ENCODE measurements at regions not wholly inside any gene's neighbourhood (a gene's known extent, or its start where the extent isn't known, plus 50 kb on each side); places are given as distances from the start of the nearest gene placed in this dataset.
"Not testable (repeated sequence)": the region's sequence is repeated elsewhere in the genome, so short reads cannot be mapped to it uniquely, and the experiment has no call there.

DNA sequence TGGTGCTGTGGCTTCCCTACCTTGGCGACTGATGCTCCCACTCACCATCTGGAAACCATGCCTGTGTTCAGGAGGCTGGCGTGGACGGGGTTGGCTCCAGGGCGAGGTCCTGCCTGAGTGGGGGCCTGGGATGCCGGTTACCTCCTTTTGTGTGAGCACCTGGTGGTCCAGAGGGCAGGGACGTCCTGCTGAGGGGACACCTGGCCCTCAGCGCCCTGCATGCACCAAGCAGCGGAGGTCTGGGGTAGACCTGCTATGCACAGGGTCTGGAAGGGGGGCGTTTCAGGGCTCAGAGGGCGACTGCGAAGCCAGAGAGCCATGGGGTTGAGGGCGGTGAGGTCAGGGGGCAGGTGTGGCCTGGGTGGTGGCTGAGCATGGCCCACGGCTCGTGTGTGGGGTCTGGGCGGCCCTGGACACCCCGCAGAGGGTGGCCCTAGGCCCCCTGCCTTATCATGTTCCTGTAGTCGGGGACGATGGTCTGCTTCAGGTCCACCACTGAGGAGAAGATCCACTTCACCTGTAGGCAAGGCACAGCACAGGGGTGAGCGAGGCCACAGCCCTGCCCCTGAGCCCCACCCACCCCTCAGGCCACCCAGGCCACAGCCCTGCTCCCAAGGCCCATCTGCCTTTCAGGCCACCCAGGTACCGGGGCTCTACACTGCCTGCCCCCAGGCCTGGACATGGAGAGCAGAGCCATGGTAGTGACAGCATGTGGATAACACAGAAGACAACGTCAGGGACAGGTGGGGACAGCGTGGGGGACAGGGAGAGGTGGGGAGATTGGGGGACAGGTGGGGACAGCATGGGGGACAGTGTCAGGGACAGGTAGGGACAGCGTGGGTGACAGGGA, 95.3 kb downstream of the TMEM121 start:
- DNase-seq: not testable (repeated sequence)

DNA sequence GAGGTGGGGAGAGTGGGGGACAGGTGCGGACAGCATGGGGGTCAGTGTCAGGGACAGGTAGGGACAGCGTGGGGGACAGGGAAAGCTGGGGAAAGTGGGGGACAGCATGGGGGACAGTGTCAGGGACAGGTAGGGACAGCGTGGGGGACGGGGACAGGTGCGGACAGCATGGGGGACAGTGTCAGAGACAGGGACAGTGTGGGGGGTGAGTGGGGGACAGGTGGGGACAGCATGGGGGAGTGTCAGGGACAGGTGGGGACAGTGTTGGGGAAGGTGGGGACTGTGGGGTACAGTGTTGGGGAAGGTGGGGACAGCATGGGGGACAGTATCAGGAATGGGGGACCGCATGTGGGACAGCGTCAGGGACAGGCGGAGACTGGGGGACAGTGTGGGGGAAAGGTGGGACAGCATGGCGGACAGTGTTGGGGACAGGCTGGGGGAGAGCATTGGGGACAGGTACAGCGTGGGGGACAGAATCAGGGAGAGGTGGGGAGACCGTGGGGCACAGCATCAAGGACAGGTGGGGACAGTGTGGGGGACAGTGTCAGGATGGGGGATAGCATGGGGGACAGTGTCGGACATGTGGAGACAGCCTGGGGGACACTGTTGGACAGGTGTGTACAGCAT, 96.1 kb downstream of the TMEM121 start:
- no peak for DNase-seq

DNA sequence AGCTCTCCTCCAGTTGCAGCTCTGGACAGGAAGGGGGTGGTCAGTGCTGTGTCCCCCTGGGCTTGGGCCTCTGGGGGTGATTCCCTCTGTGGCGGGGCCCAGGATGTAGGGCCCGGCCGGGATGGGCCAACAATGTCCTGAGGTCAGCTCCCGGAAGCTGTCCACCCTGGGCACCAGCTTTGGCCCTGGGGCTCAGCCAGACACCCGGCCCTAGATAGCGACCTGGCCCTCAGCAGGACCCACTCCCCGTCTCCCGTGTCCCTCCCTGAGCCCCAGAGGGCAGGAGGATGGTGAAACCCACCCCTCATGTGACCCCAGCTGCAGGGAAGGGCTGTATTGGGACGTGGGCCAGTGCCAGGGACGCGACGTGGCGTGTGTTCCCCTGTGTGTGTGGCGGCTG, 96.8 kb downstream of the TMEM121 start:
- DNase-seq: not testable (repeated sequence)

DNA sequence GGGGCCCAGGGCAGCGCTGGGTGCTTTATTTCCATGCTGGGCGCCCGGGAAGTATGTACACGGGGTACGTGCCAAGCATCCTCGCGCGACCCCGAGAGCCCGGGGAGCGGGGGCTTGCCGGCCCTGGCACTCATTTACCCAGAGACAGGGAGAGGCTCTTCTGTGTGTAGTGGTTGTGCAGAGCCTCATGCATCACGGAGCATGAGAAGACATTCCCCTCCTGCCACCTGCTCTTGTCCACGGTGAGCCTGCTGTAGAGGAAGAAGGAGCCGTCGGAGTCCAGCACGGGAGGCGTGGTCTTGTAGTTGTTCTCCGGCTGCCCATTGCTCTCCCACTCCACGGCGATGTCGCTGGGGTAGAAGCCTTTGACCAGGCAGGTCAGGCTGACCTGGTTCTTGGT, 98.0 kb downstream of the TMEM121 start:
- DNase-seq: not testable (repeated sequence)

DNA sequence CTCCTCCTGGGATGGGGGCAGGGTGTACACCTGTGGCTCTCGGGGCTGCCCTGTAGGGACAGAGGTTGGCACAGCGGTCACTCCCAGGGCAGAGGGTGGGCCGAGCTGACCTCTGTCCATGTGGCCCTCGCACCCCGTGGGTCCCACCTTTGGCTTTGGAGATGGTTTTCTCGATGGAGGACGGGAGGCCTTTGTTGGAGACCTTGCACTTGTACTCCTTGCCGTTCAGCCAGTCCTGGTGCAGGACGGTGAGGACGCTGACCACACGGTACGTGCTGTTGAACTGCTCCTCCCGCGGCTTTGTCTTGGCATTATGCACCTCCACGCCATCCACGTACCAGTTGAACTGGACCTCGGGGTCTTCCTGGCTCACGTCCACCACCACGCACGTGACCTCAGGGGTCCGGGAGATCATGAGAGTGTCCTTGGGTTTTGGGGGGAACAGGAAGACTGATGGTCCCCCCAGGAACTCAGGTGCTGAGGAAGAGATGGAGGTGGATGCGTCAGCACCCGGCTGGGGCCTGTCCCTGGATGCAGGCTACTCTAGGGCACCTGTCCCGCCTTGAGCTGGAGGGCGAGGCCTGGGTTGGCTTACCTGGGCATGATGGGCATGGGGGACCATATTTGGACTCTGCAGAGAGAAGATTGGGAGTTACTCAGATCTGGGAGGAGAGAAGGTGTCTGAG, 98.5 kb downstream of the TMEM121 start:
- not testable (repeated sequence) for DNase-seq

DNA sequence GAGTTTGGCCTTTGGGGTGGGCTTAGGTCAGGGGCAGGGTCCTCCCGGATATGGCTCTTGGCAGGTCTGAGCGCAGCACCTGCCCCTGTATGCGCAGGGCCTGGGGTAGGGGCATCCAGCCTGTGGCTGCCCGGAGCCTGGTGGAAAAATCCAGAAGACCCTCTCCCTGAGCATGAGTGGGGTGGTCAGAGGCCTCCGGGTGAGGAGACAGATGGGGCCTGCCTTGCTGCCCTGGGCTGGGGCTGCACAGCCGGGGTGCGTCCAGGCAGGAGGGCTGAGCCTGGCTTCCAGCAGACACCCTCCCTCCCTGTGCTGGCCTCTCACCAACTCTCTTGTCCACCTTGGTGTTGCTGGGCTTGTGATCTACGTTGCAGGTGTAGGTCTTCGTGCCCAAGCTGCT, 99.1 kb downstream of the TMEM121 start:
- DNase-seq: not testable (repeated sequence)

DNA sequence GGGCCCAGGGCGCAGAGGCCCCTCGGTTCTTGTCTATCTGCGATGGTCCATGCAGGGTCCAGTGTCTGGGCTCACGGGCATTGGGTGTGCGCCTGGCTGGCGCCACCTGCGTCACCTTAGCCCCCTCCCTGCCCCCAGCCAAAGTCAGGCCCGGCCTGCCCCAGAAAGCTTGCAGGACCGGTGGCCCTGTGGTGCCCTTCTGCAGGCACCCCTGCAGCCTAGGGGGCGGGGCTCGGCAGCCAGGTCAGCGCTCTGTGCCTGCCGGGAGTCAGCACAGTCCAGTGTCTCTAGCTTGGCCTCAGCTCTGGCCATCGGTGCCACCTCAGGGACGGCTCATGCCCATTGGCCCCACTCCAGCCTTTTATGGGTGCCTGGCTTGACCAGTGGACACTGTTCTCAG, 99.7 kb downstream of the TMEM121 start:
- not testable (repeated sequence) for DNase-seq

DNA sequence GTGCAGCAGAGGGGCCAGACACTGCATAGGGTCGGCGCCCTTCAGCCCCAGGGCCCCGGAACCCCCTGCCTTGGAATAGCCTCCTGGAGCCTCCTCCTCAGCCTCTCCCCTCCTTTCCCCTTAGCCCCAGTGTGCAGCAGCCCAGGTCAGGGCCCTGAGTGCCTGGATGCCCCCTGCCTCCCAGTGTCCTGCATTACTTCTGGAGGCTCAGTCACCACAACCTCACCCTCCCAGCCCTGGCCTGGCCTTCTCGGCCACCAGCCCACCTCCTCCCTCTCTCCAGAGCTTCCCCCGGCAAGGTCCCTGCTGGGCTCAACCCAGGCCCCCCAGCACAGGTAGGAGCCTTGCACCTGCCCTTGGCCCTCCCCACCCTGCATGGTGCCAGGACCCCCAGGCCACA, 100.3 kb downstream of the TMEM121 start:
- not testable (repeated sequence) for DNase-seq

DNA sequence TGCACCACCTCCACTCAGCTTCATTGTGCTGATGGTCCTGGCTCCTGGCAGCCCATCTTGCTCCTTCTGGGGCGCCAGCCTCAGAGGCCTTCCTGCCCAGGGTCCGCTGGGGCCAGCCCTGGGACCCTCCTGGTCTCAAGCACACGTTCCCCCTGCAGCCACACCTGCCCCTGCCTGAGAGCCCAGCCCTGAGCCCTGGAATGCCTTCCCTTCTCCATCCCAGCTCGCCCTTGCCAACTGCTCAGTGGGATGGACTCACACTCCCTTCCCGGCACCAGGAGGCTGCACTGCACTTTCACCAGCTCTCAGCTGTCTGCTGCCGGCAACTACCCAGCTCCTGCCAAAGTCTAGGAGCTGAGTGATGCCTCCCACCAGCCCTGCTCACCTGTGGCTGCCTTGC, 100.9 kb downstream of the TMEM121 start:
- DNase-seq: not testable (repeated sequence)

DNA sequence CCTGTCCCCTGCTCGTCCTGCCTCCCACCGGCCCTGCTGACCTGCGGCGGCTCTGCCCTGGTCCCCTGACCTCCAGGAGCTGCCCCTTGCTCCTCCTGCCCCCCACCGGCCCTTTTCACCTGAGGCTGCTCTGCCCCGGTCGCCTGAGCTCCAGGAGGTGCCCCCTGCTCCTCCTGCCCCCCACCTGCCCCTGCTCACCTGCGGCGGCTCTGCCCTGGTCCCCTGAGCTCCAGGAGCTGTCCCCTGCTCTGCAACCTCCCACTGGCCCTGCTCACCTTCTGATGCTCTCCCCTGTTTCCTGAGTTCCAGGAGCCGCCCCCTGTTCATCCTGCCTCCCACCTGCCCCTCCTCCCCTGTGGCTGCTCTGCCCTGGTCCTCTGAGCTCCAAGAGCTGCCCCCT, 101.3 kb downstream of the TMEM121 start:
- no peak for DNase-seq

DNA sequence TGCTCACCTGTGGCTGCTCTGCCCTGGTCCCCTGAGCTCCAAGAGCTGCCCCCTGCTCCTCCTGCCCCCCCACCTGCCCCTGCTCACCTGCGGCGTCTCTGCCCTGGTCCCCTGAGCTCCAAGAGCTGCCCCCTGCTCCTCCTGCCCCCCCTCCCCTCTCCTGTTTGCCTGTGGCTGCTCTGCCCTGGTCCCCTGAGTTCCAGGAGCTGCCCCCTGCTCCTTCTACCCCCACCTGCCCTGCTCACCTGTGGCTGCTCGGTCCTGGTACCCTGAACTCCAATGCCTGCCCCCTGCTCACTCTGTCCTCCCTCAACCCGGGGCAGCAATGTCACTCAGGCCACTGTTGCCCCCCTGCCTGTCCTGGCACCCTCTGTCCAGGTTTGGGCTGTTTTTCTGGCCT, 101.7 kb downstream of the TMEM121 start:
- DNase-seq: not testable (repeated sequence)

DNA sequence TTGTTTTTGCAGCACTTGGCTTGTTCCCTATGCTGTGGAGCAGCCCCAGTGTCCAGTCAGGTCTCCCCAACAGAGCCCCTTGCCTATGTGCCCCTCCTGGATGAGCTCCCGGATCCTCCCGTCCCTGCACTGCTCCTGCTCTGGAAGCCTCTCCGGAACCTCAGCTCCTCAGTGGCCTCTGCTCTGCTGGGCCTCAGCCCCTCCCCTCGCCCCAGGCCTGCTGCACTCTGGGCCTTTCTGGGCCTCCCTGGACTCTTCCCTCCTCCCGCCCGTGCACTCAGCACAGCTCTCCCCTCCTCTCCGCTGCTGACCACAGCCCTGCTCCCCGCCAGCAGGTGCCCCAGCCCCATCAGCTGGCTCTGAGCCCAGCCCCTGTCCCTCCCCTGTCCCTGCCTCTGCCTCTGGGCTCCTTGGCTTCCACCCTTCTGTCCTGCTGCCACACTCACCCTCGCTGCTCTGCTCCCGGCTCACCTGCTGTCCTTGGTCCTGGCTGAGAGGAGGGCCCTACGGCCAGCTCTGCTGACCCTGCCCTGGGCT, 102.2 kb downstream of the TMEM121 start:
- DNase-seq: not testable (repeated sequence)

DNA sequence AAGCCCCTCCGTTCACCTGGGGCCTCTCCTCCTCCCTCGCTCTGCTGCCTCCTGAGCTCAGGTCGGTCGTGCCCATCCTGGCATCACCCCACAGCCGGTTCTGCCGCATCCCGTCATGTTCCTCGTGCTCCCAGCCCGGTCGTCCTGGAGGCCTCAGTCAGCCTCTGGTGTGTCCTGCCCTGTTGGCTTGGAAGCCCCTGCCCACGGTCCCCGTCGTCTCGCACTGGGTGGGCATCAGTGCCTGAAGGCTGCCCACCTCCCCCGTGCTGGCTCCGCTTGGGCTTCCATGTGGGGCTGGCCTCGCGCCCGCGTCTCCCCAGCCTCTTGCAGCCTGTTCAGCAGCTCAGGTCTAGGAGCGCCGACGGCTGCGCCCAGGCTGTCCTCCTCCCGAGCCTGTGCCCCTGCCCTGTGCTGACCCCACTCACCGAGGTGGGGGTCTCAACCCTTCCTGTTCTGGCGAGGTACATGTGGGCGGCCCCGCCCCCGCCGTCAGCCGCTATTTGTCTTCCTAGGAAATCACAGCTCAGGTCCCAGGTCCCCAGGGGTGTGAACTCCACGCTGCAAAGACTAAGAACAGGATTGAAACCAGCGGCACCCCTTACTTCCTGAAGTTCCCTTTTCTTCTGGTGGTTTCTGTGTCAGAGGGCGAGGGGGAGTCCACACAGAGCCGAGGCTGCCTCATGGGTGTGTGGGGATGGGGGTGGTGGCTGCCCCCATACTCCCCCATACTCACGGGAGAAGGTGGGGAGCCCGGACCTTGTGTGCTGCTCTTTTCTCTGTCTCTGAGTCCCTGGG, 102.9 kb downstream of the TMEM121 start:
- DNase-seq: not testable (repeated sequence)

DNA sequence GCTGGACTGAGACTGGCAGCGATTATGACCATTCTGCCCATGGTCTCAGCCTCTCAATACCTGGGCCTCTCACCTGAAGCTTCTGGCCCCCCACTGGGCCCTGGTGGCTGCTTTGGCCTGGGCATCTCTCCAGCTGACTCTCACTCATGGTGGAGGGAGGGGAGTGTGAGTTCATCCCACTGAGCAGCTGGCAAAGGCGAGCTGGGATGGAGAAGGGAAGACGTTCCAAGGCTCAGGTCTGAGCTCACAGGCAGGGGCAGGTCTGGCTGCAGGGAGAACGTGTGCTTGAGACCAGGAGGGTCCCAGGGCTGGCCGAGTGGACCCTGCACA, 103.5 kb downstream of the TMEM121 start:
- no peak for DNase-seq

DNA sequence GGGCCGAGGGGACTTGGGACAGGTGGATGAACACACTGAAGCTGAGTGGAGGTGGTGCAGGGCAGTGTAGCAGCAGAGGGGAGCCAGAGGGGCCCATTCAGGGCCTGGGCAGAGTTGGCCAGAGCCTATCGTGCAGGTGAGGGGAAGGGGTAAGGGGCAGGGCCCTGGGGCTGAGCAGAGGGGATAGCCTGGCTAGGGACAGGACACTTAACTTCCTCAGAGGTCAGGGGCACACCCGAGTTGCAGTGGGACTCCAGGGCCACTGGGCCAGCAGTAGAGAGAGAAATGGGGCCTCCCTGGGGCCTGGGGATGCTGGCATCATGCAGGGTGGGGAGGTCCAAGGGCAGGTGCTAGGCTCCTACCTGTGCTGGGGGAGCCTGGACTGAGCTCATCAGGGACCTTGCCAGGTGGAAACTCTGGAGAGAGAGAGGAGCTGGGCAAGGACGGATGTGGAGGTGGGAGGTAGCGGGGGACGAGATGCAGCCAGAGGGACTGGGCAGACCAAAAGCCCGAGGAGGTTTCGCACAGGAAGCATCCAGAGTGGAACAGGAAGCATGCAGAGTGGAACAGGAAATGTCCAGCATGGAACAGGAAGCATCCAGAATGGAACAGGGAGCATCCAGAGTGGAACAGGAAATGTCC, 104.0 kb downstream of the TMEM121 start:
- DNase-seq: not testable (repeated sequence)

DNA sequence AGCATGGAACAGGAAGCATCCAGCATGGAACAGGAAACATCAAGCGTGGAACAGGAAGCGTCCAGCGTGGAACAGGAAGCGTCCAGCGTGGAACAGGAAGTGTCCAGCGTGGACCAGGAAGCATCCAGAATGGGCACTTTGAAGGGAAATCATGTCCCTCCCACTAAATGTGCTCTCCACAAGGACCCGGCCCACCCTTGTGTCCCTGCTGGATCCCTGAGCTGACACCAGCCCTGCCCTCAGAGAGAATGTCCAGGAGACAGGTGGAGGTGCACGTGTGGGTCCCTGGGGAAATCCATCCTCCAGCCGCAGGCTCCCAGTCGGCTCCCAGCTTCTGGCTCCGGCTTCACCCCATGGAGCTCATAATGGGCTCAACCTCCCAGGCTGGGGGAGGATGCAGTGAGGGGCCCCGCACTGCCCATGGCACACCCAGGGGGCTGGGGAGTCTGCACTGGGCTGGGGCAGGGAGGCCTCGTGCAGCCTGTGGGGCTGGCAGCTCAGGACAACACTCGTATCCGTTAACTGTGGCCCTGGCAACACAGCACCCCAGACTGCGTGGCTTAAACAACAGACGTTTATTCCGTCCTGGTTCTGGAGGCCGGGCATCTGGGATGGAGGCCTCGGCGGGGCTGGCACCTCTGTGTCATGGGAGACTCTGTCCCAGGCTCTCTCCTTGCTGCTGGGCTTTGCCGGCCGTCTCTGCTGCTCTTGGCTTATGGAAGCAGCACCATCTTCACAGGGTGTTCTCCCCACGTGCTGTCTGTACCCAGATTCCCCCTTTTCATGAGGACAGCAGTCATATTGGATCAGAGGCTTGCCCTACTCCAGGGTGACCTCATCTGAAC, 104.8 kb downstream of the TMEM121 start:
- DNase-seq: not testable (repeated sequence)

DNA sequence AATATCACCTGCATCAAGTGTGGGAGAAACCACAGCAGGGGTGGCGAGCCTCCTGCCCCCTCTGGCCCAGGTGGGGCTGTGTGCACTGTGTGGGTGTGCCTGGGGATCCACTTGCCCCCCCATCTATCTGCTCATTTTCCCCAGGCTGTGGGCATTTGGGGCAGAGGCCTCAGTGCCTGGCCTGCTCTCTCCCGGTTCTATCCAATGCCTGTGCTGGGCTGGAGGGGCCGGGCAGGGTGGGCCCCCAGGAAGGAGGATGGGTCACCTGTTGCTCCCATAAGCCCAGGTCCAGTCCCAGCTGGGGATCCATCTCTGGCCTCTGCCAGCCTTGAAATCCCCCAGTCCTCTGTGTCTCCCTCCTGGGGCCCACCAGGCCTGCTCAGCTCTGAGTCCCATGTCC, 105.6 kb downstream of the TMEM121 start:
- DNase-seq: no peak

DNA sequence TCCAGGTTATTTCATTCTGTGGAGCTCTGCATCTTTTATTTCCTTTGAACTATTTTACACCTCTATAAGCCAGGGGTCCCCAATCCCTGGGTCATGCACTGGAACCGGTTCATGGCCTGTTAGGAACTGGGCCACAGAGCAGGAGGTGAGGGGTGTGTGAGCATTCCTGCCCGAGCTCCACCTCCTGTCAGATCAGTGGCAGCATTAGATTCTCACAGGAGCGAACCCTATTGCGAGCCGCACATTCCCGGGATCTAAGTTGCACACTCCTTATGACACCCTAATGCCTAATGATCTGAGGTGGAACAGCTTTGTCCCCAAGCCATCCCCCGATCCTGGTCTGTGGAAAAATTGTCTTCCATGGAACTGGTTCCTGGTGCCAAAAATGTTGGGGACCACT, 107.2 kb downstream of the TMEM121 start:
- DNase-seq: not testable (repeated sequence)

DNA sequence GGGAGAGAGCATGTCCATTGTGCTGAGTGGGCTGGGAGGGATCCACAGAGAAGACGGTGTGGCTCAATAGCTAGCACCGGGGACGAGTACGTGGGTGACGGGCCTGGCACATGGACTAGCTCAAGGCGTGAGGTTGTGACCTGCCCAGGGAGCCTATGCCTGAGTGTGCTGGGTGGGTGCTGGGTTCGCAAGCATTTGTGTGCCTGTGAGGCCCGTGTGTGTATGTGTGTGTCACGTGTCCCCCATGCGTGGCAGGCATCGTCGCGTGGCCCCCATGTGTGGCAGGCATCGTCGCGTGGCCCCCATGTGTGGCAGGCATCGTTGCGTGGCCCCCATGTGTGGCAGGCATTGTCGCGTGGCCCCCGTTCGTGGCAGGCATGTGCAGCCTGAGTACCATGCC, 109.2 kb downstream of the TMEM121 start:
- no peak for DNase-seq

DNA sequence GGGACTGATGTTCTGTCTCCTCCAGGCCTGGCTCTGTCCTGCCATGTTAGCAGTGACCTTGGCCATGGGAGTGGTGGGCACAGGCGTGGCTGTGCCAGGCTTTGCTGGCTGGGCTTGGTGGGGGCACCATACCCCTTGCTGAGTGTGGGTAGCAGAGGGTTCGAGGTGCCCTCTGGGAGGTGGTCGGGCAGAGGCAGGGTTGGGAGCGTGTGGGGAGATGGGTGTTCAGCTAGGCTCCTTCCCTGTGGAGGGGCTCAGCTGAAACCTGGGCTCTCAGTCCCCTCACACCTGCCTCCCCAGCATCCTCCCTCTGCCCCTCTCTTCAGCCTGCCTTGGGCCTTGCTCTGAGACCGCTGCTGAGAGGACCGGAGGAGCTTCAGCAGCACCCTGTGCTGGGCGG, 109.6 kb downstream of the TMEM121 start:
- not testable (repeated sequence) for DNase-seq

DNA sequence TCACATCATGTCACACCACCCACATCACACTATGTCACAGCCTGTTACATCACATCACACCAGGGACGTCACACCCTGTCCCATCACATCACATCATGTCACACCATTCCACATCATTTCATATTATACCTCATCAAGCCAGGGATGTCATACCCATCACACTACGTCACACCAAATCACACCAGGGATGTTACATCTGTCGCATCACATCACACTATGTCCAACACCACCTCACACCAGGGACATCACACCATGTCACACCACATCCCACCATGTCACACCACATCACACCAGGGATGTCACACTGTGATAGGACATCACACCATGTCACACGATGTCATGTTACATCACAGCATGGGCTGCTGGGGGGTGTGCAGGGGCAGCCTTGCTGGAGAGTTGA, 110.6 kb downstream of the TMEM121 start:
- no peak for DNase-seq

Data from left kidney (tissue), 1 donor.